ENCODE measurements at regions not wholly inside any gene's neighbourhood (a gene's known extent, or its start where the extent isn't known, plus 50 kb on each side); places are given as distances from the start of the nearest gene placed in this dataset.

GRCh38 chrX:11039926-11040325 lies 71.2 kb upstream of the HCCS start:
- no peak for TF ChIP-seq CTCF (IDR thresholded peaks at IDR 0.05)
- TF ChIP-seq POLR2A (IDR thresholded peaks at IDR 0.05; ENCODE audit: low read depth): no peak
- no peak for TF ChIP-seq POLR2AphosphoS5 (IDR thresholded peaks at IDR 0.05)
- no peak for TF ChIP-seq EP300 (IDR thresholded peaks at IDR 0.05)
